ENCODE measurements at regions not wholly inside any gene's neighbourhood (a gene's known extent, or its start where the extent isn't known, plus 50 kb on each side); places are given as distances from the start of the nearest gene placed in this dataset.

- H3K27me3 Mint-ChIP-seq (ENCODE audit: unreplicated experiment): no peaks in the 10 kb centered on the region
- peaks cover 35% of the 10 kb centered on the region for H3K9me3 Mint-ChIP-seq (ENCODE audit: unreplicated experiment)
- H3K4me1 Mint-ChIP-seq (ENCODE audit: unreplicated experiment): no peaks in the 10 kb centered on the region
- TF ChIP-seq, protein P1, sequence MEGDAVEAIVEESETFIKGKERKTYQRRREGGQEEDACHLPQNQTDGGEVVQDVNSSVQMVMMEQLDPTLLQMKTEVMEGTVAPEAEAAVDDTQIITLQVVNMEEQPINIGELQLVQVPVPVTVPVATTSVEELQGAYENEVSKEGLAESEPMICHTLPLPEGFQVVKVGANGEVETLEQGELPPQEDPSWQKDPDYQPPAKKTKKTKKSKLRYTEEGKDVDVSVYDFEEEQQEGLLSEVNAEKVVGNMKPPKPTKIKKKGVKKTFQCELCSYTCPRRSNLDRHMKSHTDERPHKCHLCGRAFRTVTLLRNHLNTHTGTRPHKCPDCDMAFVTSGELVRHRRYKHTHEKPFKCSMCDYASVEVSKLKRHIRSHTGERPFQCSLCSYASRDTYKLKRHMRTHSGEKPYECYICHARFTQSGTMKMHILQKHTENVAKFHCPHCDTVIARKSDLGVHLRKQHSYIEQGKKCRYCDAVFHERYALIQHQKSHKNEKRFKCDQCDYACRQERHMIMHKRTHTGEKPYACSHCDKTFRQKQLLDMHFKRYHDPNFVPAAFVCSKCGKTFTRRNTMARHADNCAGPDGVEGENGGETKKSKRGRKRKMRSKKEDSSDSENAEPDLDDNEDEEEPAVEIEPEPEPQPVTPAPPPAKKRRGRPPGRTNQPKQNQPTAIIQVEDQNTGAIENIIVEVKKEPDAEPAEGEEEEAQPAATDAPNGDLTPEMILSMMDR (IDR thresholded peaks at IDR 0.05; ENCODE audit: unreplicated experiment): no peak
- H3K27ac Mint-ChIP-seq (ENCODE audit: unreplicated experiment): no peak overlapping the region
- no peak for DNase-seq (ENCODE audit: low spot score)
- H3K36me3 Mint-ChIP-seq (ENCODE audit: low read depth, unreplicated experiment): no peaks in the 10 kb centered on the region
- no peak overlapping the region for H3K4me3 Mint-ChIP-seq (ENCODE audit: unreplicated experiment)
Observed at GRCh38 chr3:675846-676245, 417.0 kb upstream of the CNTN6 start.

DNA sequence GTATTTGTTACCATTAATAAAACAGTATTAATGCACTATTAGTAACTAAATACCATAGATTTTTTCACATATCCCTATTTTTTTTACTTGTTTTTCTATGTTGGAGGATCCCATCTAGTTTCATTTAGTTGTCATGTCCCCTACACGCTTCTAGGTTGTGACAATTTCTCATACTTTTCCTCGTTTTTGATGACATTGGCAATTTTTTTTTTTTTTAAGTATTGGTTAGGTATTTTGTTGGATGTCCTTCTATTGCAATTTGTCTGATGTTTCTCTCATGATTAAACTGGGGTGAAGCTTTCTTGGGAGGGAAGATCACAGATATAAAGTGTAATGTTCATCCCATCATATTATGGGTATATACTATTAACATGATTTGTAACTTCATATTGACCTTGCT is 409.1 kb upstream of the CNTN6 start:
- H3K27me3 Mint-ChIP-seq (ENCODE audit: unreplicated experiment): no peaks in the 10 kb centered on the region
- H3K36me3 Mint-ChIP-seq (ENCODE audit: low read depth, unreplicated experiment): no peaks in the 10 kb centered on the region
- no peak overlapping the region for H3K4me3 Mint-ChIP-seq (ENCODE audit: unreplicated experiment)
- TF ChIP-seq, protein P1 (IDR thresholded peaks at IDR 0.05; ENCODE audit: unreplicated experiment): no peak
- H3K9me3 Mint-ChIP-seq (ENCODE audit: unreplicated experiment): peaks cover 10% of the 10 kb centered on the region
- no peaks in the 10 kb centered on the region for H3K4me1 Mint-ChIP-seq (ENCODE audit: unreplicated experiment)
- DNase-seq (ENCODE audit: low spot score): no peak
- H3K27ac Mint-ChIP-seq (ENCODE audit: unreplicated experiment): no peak overlapping the region

GRCh38 chr3:690770-691169 is 402.1 kb upstream of the CNTN6 start:
- H3K9me3 Mint-ChIP-seq (ENCODE audit: unreplicated experiment): peaks cover 22% of the 10 kb centered on the region
- H3K27me3 Mint-ChIP-seq (ENCODE audit: unreplicated experiment): peaks cover 9% of the 10 kb centered on the region
- H3K36me3 Mint-ChIP-seq (ENCODE audit: low read depth, unreplicated experiment): peaks cover 4% of the 10 kb centered on the region
- H3K4me1 Mint-ChIP-seq (ENCODE audit: unreplicated experiment): no peaks in the 10 kb centered on the region
- no peak overlapping the region for H3K27ac Mint-ChIP-seq (ENCODE audit: unreplicated experiment)
- no peak overlapping the region for H3K4me3 Mint-ChIP-seq (ENCODE audit: unreplicated experiment)
- TF ChIP-seq, protein P1 (IDR thresholded peaks at IDR 0.05; ENCODE audit: unreplicated experiment): no peak
- DNase-seq (ENCODE audit: low spot score): no peak

- peaks cover 4% of the 10 kb centered on the region for H3K36me3 Mint-ChIP-seq (ENCODE audit: low read depth, unreplicated experiment)
- H3K9me3 Mint-ChIP-seq (ENCODE audit: unreplicated experiment): peaks cover 32% of the 10 kb centered on the region
- TF ChIP-seq, protein P1 (IDR thresholded peaks at IDR 0.05; ENCODE audit: unreplicated experiment): no peak
- H3K27me3 Mint-ChIP-seq (ENCODE audit: unreplicated experiment): peaks cover 5% of the 10 kb centered on the region
- H3K27ac Mint-ChIP-seq (ENCODE audit: unreplicated experiment): no peak overlapping the region
- DNase-seq (ENCODE audit: low spot score): no peak
- H3K4me3 Mint-ChIP-seq (ENCODE audit: unreplicated experiment): no peak overlapping the region
- H3K4me1 Mint-ChIP-seq (ENCODE audit: unreplicated experiment): no peaks in the 10 kb centered on the region
Observed at GRCh38 chr3:700514-700913, 392.3 kb upstream of the CNTN6 start.

DNA sequence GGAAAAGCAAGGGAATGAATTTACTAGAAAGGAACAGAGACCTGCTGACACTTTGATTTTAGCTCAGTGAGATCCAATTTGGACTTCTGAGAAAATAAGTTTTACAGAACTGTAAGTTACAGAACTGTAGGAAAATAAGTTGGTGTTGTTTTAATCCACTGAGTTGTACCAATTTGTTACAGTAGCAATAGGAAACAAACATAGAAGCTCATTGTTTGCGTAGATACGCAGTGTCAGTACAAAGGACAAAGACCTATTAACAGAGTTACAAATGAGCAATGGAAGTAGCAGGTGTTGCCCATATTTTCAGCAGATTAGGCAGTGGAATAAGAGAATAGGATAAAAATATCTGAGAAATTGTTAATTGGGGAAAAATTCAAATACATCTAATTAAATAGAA is 385.8 kb upstream of the CNTN6 start:
- H3K9me3 Mint-ChIP-seq (ENCODE audit: unreplicated experiment): peaks cover 24% of the 10 kb centered on the region
- H3K36me3 Mint-ChIP-seq (ENCODE audit: low read depth, unreplicated experiment): peaks cover 3% of the 10 kb centered on the region

More for the DNA sequence above, 385.8 kb upstream of the CNTN6 start:
- Mint-ChIP-seq H3K27ac (ENCODE audit: unreplicated experiment) (no peak overlapping the region), H3K4me3 (ENCODE audit: unreplicated experiment) (no peak overlapping the region), H3K4me1 (ENCODE audit: unreplicated experiment) (no peaks in the 10 kb centered on the region), H3K27me3 (ENCODE audit: unreplicated experiment) (no peaks in the 10 kb centered on the region)
- TF ChIP-seq, protein P1 (IDR thresholded peaks at IDR 0.05; ENCODE audit: unreplicated experiment): no peak
- DNase-seq (ENCODE audit: low spot score): no peak

Measured in endothelial cell (in vitro differentiated cells).